NOMO-1 (cell line): ENCODE measurements at regions not wholly inside any gene's neighbourhood (a gene's known extent, or its start where the extent isn't known, plus 50 kb on each side); places are given as distances from the start of the nearest gene placed in this dataset.

ENCODE experiments used
- DNase-seq, 2 experiments: peaks; one replicate each; lab custom pipeline; 2025; ENCODE audit not compliant: unreplicated experiment in 2 of 2; lab: John Stamatoyannopoulos, UW

GRCh38 chr11:110763249-110764011 lies 51.2 kb upstream of the ARHGAP20 start:
- no peak for DNase-seq

GRCh38 chr11:110762590-110762989 lies 50.4 kb upstream of the ARHGAP20 start:
- DNase-seq = no peak
